ENCODE measurements at regions not wholly inside any gene's neighbourhood (a gene's known extent, or its start where the extent isn't known, plus 50 kb on each side); places are given as distances from the start of the nearest gene placed in this dataset.

DNA sequence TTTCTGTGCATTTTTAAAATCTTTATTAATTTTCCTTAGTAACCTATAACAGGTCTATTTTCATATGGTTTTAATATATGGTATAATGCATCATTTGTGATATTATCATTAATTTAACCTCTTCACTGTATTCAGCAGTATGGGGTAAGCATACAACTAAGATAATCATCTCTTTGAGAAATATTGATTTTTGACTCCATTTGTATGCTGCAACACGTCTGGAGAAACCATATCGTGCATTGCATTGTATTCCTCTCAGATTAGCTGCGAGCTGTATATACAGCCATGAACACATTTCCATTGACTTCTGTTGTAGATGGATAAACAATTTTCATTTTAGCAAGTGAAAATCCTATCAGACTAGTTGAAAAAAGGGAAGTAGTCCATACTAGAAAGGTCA, 2275.8 kb upstream of the PCDH20 start (continued):
- TF ChIP-seq, protein P1, sequence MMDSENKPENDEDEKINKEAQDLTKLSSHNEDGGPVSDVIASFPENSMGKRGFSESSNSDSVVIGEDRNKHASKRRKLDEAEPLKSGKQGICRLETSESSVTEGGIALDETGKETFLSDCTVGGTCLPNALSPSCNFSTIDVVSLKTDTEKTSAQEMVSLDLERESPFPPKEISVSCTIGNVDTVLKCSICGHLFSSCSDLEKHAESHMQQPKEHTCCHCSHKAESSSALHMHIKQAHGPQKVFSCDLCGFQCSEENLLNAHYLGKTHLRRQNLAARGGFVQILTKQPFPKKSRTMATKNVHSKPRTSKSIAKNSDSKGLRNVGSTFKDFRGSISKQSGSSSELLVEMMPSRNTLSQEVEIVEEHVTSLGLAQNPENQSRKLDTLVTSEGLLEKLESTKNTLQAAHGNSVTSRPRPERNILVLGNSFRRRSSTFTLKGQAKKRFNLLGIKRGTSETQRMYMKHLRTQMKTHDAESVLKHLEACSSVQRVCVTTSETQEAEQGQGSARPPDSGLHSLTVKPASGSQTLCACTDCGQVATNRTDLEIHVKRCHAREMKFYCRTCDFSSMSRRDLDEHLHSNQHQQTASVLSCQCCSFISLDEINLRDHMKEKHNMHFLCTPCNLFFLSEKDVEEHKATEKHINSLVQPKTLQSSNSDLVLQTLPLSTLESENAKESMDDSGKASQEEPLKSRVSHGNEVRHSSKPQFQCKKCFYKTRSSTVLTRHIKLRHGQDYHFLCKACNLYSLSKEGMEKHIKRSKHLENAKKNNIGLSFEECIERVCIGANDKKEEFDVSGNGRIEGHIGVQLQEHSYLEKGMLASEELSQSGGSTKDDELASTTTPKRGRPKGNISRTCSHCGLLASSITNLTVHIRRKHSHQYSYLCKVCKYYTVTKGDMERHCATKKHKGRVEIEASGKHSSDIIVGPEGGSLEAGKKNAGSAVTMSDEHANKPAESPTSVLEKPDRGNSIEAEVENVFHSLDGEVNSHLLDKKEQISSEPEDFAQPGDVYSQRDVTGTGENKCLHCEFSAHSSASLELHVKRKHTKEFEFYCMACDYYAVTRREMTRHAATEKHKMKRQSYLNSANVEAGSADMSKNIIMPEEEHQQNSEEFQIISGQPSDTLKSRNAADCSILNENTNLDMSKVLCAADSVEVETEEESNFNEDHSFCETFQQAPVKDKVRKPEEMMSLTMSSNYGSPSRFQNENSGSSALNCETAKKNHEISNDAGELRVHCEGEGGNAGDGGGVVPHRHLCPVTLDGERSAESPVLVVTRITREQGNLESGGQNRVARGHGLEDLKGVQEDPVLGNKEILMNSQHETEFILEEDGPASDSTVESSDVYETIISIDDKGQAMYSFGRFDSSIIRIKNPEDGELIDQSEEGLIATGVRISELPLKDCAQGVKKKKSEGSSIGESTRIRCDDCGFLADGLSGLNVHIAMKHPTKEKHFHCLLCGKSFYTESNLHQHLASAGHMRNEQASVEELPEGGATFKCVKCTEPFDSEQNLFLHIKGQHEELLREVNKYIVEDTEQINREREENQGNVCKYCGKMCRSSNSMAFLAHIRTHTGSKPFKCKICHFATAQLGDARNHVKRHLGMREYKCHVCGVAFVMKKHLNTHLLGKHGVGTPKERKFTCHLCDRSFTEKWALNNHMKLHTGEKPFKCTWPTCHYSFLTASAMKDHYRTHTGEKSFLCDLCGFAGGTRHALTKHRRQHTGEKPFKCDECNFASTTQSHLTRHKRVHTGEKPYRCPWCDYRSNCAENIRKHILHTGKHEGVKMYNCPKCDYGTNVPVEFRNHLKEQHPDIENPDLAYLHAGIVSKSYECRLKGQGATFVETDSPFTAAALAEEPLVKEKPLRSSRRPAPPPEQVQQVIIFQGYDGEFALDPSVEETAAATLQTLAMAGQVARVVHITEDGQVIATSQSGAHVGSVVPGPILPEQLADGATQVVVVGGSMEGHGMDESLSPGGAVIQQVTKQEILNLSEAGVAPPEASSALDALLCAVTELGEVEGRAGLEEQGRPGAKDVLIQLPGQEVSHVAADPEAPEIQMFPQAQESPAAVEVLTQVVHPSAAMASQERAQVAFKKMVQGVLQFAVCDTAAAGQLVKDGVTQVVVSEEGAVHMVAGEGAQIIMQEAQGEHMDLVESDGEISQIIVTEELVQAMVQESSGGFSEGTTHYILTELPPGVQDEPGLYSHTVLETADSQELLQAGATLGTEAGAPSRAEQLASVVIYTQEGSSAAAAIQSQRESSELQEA (CRISPR knock-in tag; IDR thresholded peaks at IDR 0.05; ENCODE audit: not compliant biosample characterization), result no peak
- TF ChIP-seq HOXA3 (CRISPR knock-in tag; IDR thresholded peaks at IDR 0.05), result no peak
- TF ChIP-seq ZNF614 (CRISPR knock-in tag; IDR thresholded peaks at IDR 0.05; ENCODE audit: borderline replicate concordance), result no peak
- no peak for TF ChIP-seq ZNF772 (CRISPR knock-in tag; IDR thresholded peaks at IDR 0.05)
- TF ChIP-seq SYNCRIP (IDR thresholded peaks at IDR 0.05; ENCODE audit: insufficient read depth, low read depth, low read length), result no peak
- no peak for TF ChIP-seq ZFYVE20 (CRISPR knock-in tag; IDR thresholded peaks at IDR 0.05; ENCODE audit: borderline replicate concordance, low read depth)
- TF ChIP-seq ZNF121 (CRISPR knock-in tag; IDR thresholded peaks at IDR 0.05), result no peak
- no peak for TF ChIP-seq RBM39 (IDR thresholded peaks at IDR 0.05; ENCODE audit: low read depth, low read length, poor library complexity, severe bottlenecking)
- TF ChIP-seq MAF1 (CRISPR knock-in tag; IDR thresholded peaks at IDR 0.05; ENCODE audit: borderline replicate concordance), result no peak
- TF ChIP-seq, protein P2, sequence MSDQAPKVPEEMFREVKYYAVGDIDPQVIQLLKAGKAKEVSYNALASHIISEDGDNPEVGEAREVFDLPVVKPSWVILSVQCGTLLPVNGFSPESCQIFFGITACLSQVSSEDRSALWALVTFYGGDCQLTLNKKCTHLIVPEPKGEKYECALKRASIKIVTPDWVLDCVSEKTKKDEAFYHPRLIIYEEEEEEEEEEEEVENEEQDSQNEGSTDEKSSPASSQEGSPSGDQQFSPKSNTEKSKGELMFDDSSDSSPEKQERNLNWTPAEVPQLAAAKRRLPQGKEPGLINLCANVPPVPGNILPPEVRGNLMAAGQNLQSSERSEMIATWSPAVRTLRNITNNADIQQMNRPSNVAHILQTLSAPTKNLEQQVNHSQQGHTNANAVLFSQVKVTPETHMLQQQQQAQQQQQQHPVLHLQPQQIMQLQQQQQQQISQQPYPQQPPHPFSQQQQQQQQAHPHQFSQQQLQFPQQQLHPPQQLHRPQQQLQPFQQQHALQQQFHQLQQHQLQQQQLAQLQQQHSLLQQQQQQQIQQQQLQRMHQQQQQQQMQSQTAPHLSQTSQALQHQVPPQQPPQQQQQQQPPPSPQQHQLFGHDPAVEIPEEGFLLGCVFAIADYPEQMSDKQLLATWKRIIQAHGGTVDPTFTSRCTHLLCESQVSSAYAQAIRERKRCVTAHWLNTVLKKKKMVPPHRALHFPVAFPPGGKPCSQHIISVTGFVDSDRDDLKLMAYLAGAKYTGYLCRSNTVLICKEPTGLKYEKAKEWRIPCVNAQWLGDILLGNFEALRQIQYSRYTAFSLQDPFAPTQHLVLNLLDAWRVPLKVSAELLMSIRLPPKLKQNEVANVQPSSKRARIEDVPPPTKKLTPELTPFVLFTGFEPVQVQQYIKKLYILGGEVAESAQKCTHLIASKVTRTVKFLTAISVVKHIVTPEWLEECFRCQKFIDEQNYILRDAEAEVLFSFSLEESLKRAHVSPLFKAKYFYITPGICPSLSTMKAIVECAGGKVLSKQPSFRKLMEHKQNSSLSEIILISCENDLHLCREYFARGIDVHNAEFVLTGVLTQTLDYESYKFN (CRISPR knock-in tag; conservative IDR thresholded peaks at IDR 0.05), result no peak
- TF ChIP-seq, protein P3, sequence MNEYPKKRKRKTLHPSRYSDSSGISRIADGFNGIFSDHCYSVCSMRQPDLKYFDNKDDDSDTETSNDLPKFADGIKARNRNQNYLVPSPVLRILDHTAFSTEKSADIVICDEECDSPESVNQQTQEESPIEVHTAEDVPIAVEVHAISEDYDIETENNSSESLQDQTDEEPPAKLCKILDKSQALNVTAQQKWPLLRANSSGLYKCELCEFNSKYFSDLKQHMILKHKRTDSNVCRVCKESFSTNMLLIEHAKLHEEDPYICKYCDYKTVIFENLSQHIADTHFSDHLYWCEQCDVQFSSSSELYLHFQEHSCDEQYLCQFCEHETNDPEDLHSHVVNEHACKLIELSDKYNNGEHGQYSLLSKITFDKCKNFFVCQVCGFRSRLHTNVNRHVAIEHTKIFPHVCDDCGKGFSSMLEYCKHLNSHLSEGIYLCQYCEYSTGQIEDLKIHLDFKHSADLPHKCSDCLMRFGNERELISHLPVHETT (CRISPR knock-in tag; conservative IDR thresholded peaks at IDR 0.05), result no peak
- TF ChIP-seq TCF12 (IDR thresholded peaks at IDR 0.05), result no peak
- TF ChIP-seq TCF12 (CRISPR knock-in tag; IDR thresholded peaks at IDR 0.05), result no peak
